ENCODE measurements at regions not wholly inside any gene's neighbourhood (a gene's known extent, or its start where the extent isn't known, plus 50 kb on each side); places are given as distances from the start of the nearest gene placed in this dataset.
"Not testable (repeated sequence)": the region's sequence is repeated elsewhere in the genome, so short reads cannot be mapped to it uniquely, and the experiment has no call there.

GRCh38 chr4:116112861-116113260, 972.5 kb downstream of the TRAM1L1 start:
- not testable (repeated sequence) for TF ChIP-seq RAD21 (IDR thresholded peaks at IDR 0.05; ENCODE audit: low read length); CTCF (IDR thresholded peaks at IDR 0.05)
